ENCODE measurements at regions not wholly inside any gene's neighbourhood (a gene's known extent, or its start where the extent isn't known, plus 50 kb on each side); places are given as distances from the start of the nearest gene placed in this dataset.
"Not testable (repeated sequence)": the region's sequence is repeated elsewhere in the genome, so short reads cannot be mapped to it uniquely, and the experiment has no call there.

DNA sequence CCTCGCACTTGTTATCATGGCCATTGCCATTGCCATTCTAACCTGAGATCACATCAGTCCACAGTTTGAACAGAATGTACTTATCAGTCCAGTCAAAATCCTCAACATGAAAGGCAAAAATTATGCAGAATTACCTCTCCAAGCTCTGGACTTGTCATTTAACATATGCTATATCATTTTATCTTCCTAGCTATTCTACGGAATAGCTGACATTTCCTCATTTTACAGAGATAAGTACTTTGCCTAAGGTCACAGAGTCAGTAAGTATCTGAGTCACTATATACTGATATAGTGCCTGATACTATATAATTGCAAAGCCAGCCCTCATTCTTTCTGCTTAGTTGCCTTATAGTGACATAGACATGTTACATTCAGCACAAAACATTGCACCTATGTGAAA, 456.9 kb upstream of the GHITM start:
- no peak for DNase-seq

DNA sequence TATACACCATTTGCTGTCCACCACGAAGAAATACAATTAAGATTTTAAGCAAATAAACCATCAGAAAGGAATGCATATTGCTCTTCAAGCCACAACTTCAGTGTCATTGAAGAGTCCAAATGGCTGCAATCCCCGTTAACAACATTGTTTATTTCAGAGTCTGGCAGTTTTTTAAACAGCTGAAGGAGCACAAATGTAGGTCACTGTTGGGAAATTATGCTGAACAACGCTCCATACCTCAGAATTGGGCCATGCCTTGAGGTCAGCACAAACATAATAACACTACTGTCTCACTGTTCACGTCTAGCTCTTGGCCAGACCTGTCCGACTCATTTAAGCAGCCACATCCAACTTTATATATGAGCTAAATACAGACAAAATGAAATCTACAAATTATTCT, 453.9 kb upstream of the GHITM start:
- DNase-seq, result no peak

DNA sequence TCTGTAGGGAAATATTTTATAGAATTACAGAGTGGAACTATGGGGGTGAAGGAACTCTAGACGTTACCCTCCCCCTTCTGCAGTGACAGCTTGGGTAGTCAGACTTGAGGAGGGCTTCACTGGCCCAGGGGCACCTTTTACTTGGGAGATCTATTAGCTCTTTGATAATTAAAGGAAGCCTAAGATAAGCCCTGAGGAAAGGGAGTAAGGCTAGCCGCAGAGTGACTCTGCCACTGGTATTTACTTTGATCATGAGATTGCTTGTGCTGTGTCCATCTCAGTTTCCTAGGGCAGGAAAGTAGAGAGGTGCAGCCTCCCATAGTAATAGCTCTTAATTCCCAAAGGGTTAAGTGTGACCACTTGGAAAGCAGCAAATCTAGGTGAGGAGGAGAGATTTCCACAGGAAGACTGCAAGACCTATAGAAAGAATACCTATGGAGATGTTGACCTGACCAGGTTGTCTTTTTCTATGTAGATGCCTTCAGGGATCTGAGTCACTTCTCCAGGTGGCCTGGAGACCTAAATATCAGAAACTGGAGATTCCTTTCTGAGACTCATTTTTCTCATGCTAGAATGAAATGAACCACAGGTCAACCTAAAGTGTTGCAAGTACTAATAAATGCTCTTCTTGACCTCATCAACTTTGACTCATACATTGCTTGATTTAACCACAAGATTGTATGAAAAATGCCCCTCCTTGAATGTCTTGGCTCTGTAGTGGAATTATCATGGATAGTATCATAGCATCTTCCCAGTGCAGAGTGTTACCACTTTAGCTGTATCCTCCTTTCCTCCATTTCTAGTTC, 447.3 kb upstream of the GHITM start:
- DNase-seq, result no peak

DNA sequence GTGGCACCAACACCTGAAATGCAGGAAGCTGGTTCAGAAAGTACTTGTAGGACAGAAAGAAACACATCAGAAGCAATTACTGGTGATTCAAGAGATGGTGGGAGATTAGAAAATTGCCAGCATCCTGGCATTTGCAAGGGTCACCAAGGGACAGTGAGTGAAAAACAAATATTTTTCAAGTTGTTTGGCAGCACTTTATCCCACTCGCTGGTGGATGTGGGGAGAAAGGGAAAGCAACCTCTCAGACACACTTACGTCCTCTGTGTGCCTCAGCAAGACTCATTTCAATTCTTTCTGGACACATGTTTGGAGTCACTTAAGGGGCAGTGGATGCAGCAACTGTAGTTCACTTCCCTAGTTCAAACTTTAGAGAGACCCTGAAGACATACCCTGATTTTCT, 440.4 kb upstream of the GHITM start:
- no peak for DNase-seq

DNA sequence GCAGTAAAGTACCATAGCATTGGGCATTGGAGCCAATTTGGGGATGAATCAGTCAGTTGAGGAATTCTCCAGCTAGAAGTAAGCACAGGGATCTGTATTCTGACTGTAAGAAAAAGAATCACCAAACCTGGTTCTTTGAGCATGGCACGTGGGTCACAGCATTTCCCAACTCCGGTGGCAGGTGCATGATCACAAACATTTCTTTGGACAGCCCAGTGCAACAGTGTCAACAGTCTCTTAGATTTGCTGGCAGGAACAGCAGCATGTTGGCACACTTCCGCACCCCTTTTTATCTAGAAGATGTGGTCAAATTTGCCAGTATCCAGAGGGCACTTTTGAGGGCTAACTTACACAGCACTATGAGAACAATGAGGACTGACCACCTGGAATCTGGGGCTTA, 437.5 kb upstream of the GHITM start:
- no peak for DNase-seq

DNA sequence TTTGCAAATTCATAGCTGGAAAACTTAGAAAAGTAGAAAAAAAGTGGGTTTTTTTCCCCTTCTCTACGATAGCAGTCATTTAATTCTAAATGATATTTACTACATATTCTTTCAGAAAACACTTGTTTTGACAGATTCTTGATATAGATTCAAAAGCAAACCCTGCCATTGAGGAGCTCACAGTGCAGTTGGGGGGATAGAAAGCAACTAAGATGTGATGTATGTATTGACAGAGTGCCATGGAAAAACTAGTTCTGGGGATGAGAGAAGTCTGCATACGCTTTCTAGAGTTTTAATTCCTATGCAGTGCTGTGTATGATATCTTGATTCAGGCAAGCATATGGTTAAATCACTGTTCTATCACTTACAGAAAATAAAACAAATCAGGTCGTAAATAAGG, 436.6 kb upstream of the GHITM start:
- DNase-seq, result no peak

DNA sequence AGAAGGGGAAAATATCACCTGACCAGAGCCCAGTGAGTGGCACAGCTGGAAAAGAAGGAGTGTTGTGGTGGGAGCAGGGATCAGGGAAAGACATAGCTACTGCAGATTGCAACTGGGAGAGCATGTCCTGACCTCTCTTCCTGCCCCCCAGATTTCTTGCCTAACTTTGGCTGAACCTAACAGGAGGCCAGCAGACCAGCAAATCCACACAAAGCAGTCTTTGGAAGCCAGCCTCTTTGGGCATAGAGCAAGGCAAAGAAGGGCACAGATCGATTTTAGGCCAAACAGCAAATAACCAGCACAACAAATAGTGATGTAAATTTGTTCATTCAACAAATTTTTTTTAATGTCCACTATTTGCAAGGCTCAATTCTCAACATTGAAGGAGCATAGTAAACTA, 433.2 kb upstream of the GHITM start:
- no peak for DNase-seq

DNA sequence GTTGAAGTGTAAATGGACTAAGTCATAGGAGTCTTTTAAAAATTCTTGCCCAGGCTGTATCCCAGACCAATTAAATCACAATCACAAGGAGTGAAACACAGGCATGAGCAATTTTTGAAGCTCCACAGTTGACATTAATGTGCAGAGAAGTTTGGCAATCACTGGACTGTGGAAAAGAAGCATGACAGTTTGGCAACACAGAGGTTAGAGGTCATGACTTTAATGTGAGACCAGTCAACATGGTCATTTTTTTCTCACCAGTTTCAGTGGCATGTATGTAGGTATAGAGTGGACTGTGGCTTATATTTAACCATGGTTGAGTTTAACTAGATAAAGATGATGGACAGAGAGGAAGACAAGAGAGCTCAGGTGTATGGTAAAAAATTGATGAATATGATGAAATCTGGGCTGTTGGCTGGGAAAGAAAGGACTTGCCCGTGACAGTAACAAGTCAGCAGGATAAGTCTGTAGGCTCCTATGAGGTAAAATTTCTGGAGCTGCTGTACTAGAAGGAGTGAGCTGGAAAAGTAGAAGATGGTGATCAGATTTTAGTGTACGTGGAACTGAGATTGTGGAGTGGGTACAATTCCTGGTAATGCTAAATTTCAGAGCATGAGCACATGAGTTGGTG, 432.2 kb upstream of the GHITM start:
- no peak for DNase-seq

DNA sequence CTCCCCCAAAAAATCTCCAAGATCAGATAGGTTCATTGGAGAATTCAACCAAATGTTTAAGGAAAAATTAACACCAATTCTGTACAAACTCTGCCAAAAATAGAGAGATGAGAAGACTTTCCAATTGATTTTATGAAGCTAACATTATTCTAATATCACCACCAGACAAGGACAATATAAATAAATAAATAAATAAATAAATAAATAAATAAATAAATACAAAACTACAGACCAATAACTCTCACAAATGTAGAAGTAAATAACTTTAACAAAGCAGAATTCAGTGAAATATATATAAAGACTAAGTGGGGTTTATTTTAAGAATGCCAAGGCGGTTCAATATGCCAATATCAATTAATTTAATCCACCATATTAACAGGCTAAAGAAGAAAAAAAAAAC, 425.9 kb upstream of the GHITM start:
- no peak for DNase-seq

DNA sequence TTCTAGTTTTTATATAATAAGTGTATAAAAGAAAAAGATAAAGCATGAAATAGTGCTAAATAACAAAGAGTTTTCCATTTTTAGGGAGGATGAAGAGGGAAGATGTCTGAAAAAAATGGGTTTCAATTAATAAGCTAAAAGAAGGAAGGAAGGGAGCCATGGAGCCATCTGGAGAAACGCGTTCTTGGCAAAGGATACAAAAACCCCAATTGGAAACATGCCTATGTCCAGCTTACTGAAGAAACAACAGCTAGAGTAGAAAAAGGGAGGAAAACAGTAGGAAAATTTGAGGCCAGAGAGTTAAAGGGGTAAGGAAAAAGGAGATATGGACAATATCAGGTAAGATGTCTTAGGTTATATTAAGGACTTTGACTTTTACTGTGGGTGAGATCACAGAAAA, 416.2 kb upstream of the GHITM start:
- peak; percentile 8 for DNase-seq

DNA sequence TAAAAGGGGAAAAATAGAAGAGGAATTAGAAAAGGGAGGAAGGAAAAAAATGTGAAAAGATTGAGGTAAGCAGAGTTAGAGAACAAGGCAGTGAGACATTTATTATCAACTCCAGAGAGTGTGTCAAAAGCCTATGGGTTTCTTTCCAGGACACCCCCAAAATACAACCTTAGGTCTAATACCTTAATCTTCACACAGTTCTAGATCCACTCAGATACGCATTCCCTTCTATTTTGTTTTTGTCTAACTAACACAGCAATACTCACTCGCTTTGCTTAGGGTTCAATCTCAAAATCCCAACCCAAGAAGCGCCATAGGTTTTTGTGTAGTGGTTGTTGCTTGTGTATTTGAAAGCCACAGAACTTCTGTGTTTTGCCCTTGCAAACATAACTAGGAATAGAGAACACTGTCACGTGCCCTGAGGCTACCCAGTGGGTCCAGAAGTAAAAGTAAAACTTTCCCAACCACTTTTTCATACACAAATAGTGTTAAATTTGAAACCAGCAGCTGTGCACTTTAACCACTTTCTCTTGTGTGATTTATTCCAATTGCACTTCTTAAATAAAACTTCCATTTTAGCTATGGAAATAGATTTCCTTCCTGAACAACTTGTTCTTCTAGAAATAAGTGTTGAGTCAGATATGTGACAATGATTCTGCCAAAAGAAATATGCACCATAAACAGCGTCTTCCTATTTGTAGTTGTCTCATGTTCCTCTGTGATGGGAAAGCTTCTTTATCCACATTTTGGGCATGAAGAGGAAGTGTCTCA, 414.7 kb upstream of the GHITM start:
- no peak for DNase-seq

DNA sequence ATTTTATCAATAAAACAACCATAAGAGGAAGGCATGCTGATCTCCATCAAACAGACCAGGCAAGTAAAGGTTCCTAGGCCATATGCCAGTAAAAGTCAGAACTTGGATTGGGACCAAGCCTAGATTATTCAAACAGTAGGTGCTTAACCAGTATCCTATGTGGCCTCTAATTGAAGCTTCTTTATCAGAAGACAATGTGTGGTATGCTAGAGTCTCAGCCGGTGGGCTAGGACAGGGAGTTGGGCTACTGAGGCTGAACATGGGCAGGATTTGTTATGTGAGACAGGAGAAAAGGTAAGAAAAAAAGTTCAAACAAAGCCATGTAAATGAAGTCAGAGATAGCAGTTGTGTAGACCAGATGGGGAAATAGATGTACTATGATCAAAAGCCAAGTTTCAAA, 413.7 kb upstream of the GHITM start:
- peak; percentile 29 for DNase-seq

DNA sequence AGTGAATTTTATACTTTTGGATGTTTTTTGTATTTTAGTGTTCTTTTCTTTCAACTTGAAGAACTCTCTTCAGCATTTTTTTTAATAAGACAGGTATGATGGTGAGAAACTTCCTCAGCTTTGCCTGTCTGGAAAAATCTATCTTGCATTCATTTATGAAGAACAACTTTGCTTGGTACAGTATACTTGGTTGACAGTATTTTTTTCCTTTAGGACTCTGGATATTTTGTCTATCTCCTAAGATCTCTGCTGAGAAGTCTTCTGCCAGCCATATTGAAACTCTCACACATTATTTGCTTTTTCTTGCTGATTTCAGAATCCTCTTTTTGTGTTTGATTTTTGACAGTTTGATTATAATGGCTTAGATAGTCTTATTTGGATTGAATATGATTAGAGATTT, 405.0 kb upstream of the GHITM start:
- no peak for DNase-seq

DNA sequence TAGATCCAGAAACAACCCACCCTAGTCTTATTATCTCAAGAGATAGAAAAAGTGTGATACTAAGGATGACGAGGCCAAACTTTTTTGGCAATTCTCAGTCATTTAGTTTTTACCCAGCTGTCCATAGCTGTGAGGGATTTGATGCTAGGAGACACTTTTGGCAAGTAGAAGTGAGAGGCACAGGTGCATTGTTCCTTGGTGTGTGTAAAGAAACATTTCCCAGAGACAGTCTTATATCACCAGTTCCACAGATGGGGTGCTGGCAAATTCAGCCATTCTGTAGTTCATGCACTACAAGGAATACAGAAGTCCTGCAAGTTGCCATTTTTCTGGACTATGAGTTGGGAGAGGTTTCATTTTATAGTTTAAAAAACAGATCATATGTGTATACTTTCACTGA, 403.3 kb upstream of the GHITM start:
- no peak for DNase-seq

DNA sequence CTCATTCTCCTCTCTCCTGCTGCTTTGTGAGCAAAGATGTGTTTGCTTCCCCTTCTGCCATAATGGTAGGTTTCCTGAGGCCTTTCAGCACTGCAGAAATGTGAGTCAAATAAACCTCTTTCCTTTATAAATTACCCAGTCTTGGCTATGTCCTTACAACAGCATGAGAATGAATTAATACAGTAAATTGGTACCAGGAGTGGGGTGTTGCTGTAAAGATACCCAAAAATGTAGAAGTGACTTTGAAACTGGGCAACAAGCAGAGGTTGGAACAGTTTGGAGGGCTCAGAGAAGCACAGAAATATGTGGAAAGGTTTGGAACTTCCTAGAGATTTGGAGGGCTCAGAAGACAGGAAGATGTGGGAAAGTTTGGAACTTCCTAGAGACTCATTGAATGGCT, 388.7 kb upstream of the GHITM start:
- no peak for DNase-seq

DNA sequence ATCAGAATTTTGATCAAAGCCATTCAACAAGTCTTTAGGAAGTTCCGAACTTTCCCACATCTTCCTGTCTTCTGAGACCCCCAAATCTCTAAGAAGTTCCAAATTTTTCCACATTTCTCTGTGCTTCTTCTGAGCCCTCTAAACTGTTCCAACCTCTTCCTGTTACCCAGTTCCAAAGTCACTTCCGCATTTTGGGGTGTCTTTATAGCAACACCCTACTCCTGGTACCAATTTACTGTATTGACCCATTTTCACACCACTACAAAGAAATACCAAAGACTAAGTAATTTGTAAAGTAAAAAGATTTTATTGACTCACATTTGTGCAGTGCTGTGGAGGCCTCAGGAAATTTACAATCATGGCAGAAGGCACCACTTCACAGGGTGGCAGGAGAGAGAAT, 385.8 kb upstream of the GHITM start:
- DNase-seq, result no peak

DNA sequence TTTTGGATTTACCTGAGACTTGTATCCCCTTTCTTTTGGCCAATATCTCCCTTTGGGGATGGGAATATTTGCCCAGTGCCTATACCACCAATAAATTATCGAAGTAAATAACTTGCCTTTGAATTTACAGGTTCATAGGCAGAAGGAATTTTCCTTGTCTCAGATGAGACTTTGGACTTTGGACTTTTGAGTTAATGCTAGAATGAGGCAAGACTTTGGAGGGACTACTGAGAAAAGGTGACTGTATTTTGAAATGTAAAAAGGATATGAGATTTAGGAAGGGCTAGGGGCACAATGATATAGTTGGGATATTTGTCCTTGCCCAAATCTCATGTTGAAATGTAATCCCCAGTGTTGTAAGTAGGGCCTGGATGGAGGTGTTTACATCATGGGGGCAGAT, 384.5 kb upstream of the GHITM start:
- DNase-seq, result no peak

DNA sequence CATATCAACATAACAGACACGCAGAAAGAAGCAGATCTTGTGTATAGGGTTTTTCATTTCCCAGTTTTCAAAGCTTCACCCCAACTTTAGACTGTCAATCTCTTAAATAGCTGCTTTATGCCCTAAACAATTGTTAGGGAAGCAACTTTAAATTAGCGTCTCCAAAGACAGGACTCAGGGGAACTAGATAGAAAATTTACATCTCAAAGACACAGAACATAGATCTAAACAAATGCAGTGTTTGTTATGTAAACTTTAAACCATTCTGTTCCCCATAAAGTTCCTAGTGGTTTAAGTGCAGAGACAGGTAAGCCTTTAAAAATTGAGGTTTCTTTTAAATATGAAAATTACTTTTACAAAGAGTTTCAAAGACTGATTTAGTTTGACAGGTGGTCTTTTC, 379.2 kb upstream of the GHITM start:
- DNase-seq, result no peak

DNA sequence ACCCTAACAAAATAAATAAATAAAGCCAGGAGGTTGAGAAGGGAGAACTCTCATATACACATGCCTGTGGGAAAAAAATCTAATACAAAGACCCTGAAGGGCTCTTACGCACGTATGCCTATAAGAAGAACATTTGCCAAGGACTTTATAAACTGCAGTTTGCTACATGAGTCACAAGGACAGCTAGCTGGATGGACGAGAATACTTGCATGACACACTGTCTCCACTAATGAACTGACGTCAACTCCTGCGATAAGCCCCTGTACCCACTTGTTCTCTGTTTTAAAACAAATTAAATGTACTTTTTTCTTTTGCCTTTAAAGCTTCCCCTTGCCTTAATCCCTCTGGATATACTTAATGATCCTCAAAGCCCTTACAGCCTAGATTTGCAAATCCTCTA, 374.6 kb upstream of the GHITM start:
- no peak for DNase-seq

DNA sequence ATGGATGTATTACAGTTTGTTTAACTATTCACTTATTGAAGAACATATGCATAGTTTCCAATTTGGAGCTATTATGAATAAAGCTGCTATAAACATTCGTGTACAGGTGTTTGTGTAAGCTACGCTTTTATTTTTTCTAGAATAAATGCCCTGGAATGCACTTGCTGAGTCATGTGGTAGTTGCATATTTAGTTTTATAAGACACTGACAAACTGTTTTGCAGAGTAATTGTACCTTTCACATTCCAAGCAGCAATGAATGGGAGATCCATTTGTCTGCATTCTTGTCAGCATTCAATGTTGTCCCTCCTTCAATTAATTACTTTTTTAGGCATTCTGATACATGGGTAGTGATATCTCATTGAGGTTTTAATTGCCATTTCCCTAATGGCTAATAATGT, 373.6 kb upstream of the GHITM start:
- no peak for DNase-seq

DNA sequence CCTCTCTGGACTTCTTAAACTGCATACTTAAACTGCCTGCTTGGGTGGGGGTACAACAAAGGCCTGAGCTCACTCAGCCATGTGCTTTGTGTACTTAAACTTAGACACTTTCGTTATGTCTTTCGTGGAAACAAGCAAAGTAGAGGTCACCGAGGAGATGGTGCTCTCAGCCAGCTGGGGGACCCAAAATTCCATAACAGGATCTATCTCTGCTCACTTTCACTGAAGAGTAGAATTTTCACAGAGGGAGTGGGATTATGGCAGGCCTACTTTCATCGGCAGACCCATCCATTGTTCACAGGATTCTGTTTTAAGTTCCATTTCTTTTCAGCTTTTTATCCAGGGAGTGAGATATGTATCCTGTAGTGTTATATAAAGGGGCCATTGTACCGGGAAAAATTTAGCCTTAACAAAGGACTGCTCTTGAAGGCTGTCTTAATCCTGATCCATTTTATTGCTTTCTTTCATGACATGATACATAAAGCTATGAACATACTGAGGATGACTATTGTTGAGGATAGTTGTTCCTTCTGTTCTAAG, 370.0 kb upstream of the GHITM start:
- DNase-seq, result no peak

DNA sequence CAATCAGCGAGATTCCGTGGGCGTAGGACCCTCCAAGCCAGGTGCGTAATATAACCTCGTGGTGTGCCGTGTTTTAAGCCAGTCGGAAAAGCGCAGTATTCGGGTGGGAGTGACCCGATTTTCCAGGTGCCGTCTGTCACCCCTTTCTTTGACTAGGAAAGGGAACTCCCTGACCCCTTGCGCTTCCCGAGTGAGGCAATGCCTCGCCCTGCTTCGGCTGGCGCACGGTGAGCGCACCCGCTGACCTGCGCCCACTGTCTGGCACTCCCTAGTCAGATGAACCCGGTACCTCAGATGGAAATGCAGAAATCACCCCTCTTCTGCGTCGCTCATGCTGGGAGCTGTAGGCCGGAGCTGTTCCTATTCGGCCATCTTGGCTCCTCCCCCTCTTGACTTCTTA, 352.6 kb upstream of the GHITM start:
- not testable (repeated sequence) for DNase-seq

DNA sequence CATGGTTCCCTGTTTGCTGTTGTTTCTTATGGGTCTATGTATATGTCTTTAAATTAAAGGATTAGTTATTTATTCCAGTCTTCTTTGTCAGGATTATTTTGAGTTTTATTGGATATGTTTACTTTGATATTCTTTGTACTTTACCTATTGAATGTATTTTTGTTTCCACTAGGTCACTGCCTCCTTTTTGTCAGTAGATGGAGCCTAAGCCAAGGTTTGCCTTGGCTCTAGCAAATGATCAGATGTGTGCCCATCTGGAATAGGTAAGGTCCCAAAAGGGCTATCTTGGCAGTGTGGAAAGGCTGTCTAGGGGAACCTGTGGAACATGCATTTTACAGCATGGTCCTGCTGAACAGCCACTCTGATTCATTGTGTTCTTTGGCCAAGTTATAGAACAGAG, 337.3 kb upstream of the GHITM start:
- no peak for DNase-seq

DNA sequence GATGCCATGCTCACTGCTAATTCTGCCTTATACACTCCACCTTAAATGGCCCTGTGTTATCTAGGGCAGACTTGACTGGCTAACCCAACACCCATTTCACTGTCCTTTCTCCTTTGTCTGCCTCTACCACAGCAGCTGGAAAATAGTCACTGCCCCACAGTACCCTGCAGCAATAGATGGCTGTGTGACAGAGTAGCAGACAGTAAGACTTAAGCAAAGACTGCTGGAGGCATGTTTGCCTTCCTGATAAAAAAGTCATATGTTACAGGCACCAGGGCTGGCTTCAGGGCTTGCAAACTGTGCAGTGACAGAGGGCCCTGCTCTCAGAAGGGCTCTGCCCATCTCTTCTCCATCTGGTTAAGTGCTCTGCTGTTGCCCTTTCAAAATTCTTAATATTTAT, 332.6 kb upstream of the GHITM start:
- no peak for DNase-seq

Measured in DMS 273 treated with DMSO at 0.1 percent for 48 hours (cell line).